Tibial nerve (tissue), 4 donors: ENCODE measurements at regions not wholly inside any gene's neighbourhood (a gene's known extent, or its start where the extent isn't known, plus 50 kb on each side); places are given as distances from the start of the nearest gene placed in this dataset.

Source experiments
- DNase-seq, 2 donors: peaks; one replicate each; pipeline ENCODE4 v3.0.0-alpha.2; 2019; ENCODE audit warnings: low spot score in 2 of 2
- H3K27ac ChIP-seq, 4 donors: fragments of 200-600 bp; sonication (generic) in 3 of 4; one replicate each; pipeline ENCODE4 v1.5.1; 2017 to 2019; ENCODE audit warnings: mild to moderate bottlenecking in 1 of 4
- H3K27me3 ChIP-seq, 2 donors: fragments of 200-600 bp; sonication (generic) in 1 of 2; one replicate each; pipeline versions ENCODE4 v1.5.1 to v1.6.0; 2017 to 2019
- H3K36me3 ChIP-seq, 3 donors: fragments of 200-600 bp; sonication (generic); one replicate each; pipeline ENCODE4 v1.5.1; 2018 to 2019
- H3K4me1 ChIP-seq, 4 donors: fragments of 200-600 bp; sonication (generic) in 3 of 4; one replicate each; pipeline ENCODE4 v1.5.1; 2017 to 2019
- H3K4me3 ChIP-seq, 4 donors: fragments of 200-600 bp; sonication (generic) in 3 of 4; one replicate each; pipeline ENCODE4 v1.5.1; 2017 to 2019; ENCODE audit warnings: mild to moderate bottlenecking in 1 of 4, moderate library complexity in 1 of 4
- H3K9me3 ChIP-seq, 4 donors: fragments of 200-600 bp; sonication (generic) in 3 of 4; one replicate each; pipeline ENCODE4 v1.5.1; 2017 to 2019
- EP300 ChIP-seq, 2 donors: sonication (generic); formaldehyde crosslinking; IDR thresholded peaks; one replicate each; pipeline ENCODE4 v1.6.1; 2017; ENCODE audit warnings: antibody characterized with exemption in 2 of 2, mild to moderate bottlenecking in 1 of 2
- POLR2A ChIP-seq, 2 donors: fragments of 450-650 bp; IDR thresholded peaks; one replicate each; pipeline ENCODE4 v1.6.1; 2017; ENCODE audit warnings: antibody characterized with exemption in 2 of 2, mild to moderate bottlenecking in 2 of 2, moderate library complexity in 2 of 2
- WGBS, 2 donors: methylation state at CpG; one replicate each; pipeline ENCODE4 v1.1.5; 2018; 5-methylcytosine and 5-hydroxymethylcytosine counted together
- TF ChIP-seq, protein P1 (sequence below), 5 experiments: fragments of 200-600 bp in 3 of 5; fragments of 450-650 bp in 2 of 5; sonication (generic) in 3 of 5; IDR thresholded peaks; one replicate each; pipeline ENCODE4 v1.5.1; 2016 to 2019; ENCODE audit warnings: antibody characterized with exemption in 5 of 5, mild to moderate bottlenecking in 3 of 5, moderate library complexity in 2 of 5

DNA sequence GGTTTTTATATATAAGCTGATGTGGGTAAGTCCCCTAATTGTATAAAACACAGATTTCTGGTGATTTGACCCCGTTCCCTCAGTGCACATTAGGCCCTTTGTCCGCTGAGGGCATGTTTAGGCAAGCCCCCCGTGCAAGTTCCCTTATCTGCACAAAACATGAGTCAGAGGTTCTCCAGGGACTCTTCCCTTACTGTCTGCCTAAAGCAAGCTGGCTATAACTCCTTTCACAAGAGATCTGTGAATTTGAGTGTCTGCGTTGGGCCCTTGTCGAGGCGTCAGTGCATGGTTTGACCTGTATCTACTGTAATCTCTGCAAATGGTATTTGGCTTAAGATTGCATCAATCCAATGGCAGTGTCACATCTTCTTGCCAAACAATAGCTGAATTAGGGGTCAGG lies 712.8 kb downstream of the CDH8 start:
- 38 to 51% methylated on average over 6 of the region's 6 CpGs for WGBS, 2 donors
- Histone ChIP-seq H3K4me3 (no peak overlapping the region), H3K27ac (no peak overlapping the region), H3K4me1 (no peaks in the 10 kb centered on the region), H3K36me3 (no peaks in the 10 kb centered on the region), H3K9me3 (no peaks in the 10 kb centered on the region), H3K27me3 (no peaks in the 10 kb centered on the region)
- DNase-seq = no peak
- no peak for TF ChIP-seq POLR2A (IDR thresholded peaks at IDR 0.05)
- TF ChIP-seq EP300 (IDR thresholded peaks at IDR 0.05) = no peak
- TF ChIP-seq, protein P1, sequence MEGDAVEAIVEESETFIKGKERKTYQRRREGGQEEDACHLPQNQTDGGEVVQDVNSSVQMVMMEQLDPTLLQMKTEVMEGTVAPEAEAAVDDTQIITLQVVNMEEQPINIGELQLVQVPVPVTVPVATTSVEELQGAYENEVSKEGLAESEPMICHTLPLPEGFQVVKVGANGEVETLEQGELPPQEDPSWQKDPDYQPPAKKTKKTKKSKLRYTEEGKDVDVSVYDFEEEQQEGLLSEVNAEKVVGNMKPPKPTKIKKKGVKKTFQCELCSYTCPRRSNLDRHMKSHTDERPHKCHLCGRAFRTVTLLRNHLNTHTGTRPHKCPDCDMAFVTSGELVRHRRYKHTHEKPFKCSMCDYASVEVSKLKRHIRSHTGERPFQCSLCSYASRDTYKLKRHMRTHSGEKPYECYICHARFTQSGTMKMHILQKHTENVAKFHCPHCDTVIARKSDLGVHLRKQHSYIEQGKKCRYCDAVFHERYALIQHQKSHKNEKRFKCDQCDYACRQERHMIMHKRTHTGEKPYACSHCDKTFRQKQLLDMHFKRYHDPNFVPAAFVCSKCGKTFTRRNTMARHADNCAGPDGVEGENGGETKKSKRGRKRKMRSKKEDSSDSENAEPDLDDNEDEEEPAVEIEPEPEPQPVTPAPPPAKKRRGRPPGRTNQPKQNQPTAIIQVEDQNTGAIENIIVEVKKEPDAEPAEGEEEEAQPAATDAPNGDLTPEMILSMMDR (IDR thresholded peaks at IDR 0.05) = no peak

DNA sequence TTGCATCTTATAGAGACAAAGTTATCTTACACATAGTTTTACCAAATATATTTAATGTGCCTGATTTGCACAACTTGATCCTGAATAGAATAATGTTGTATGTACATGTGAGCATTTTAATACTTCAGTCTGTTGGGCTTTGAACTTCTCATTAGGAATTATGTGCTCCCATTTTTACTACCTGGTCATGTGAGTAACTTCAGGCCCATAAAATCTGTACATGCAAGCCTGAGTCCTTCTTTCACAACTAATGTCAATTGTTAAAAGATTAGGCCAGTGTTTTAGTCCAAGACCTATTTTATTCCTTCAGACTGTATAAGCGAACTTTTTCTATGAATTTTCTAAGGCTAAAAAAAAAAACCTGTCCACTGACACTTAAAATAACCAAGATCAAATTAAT lies 715.4 kb downstream of the CDH8 start:
- Histone ChIP-seq H3K27me3 (no peaks in the 10 kb centered on the region), H3K4me3 (no peak overlapping the region), H3K9me3 (peaks cover 0 to 5% (median 0%) of the 10 kb centered on the region in 4 donors), H3K27ac (no peak overlapping the region), H3K36me3 (no peaks in the 10 kb centered on the region), H3K4me1 (no peaks in the 10 kb centered on the region)
- TF ChIP-seq, protein P1 (IDR thresholded peaks at IDR 0.05) = no peak
- TF ChIP-seq EP300 (IDR thresholded peaks at IDR 0.05) (no peak), POLR2A (IDR thresholded peaks at IDR 0.05) (no peak)
- WGBS, 2 donors = 88 to 93% methylated on average over 1 of the region's 1 CpG
- DNase-seq = no peak

DNA sequence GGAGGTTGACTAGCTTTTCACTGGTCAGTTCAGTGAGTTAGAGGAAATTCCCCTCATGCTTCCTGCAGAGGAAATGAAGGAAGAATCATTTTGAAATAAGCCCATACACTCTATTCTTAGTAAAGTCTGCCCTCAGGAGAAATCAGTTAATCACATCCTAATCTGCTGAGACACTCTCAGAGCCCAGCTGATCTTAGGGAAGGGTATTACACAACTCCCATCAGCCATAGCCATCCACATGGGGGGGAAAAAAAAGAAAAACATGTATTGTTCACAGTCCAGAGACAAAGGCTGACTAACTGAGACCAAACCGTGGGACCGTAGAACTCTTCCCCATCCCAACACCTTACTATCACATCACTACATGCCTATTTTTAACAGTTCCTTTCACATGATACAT lies 722.3 kb downstream of the CDH8 start:
- no peak overlapping the region for H3K4me3 ChIP-seq
- no peaks in the 10 kb centered on the region for H3K4me1 ChIP-seq
- DNase-seq = no peak
- H3K27me3 ChIP-seq = no peaks in the 10 kb centered on the region
- H3K9me3 ChIP-seq = peaks cover 0 to 24% (median 0%) of the 10 kb centered on the region in 4 donors
- no peak overlapping the region for H3K27ac ChIP-seq
- H3K36me3 ChIP-seq = no peaks in the 10 kb centered on the region
- TF ChIP-seq, protein P1 (IDR thresholded peaks at IDR 0.05) = no peak
- TF ChIP-seq POLR2A (IDR thresholded peaks at IDR 0.05) (no peak), EP300 (IDR thresholded peaks at IDR 0.05) (no peak)
- WGBS, 2 donors = 66 to 79% methylated on average over 2 of the region's 2 CpGs

DNA sequence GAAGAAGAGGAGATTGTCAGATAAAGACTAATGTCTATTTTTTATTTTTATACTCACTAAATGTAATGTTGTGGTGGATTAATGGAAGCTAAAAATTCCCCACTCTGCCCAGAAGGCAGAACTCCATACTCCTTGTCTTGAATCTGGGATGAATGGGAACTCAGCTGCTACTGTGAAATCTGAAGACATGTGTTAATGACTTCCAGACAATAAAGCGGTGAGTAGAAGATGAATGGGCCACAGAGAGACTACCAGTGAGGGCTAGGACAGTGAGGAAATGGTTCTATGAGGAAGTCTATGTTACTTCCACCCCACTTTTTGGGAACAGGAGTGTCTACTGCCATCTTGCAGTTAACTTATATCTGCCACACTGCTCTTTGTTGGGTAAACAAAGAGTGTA lies 726.9 kb downstream of the CDH8 start:
- 33 to 36% methylated on average over 1 of the region's 1 CpG for WGBS, 2 donors
- no peak for TF ChIP-seq POLR2A (IDR thresholded peaks at IDR 0.05)
- no peak for TF ChIP-seq EP300 (IDR thresholded peaks at IDR 0.05)
- TF ChIP-seq, protein P1 (IDR thresholded peaks at IDR 0.05) = no peak
- Histone ChIP-seq H3K27ac (no peak overlapping the region), H3K27me3 (no peaks in the 10 kb centered on the region), H3K4me3 (no peak overlapping the region), H3K36me3 (no peaks in the 10 kb centered on the region), H3K4me1 (no peaks in the 10 kb centered on the region), H3K9me3 (peaks cover 0 to 6% (median 0%) of the 10 kb centered on the region in 4 donors)
- no peak for DNase-seq

DNA sequence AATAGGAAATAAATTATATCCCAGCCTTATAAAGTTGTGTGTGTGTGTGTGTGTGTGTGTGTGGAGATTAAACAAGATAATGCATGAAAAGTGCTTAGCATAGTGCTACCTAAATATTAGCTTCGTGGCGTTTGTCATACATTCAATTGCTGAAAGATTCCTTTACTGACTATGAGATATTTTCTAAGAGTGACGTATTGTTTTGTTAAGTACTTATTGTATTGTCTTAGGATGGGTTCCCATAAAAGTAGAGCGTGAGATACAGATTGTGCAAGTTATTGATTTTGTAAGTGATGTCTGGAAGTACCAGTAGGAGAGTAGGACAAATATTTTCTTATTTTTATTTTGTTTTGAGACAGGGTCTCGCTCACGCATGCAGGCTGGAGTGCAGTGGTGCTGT lies 730.0 kb downstream of the CDH8 start:
- no peak for TF ChIP-seq EP300 (IDR thresholded peaks at IDR 0.05)
- TF ChIP-seq, protein P1 (IDR thresholded peaks at IDR 0.05) = no peak
- TF ChIP-seq POLR2A (IDR thresholded peaks at IDR 0.05) = no peak
- H3K9me3 ChIP-seq = no peaks in the 10 kb centered on the region
- 84 to 90% methylated on average over 6 of the region's 6 CpGs for WGBS, 2 donors
- no peaks in the 10 kb centered on the region for H3K36me3 ChIP-seq
- no peaks in the 10 kb centered on the region for H3K27me3 ChIP-seq
- no peak overlapping the region for H3K27ac ChIP-seq
- no peak for DNase-seq
- no peak overlapping the region for H3K4me3 ChIP-seq
- H3K4me1 ChIP-seq = no peaks in the 10 kb centered on the region
